ENCODE measurements at regions not wholly inside any gene's neighbourhood (a gene's known extent, or its start where the extent isn't known, plus 50 kb on each side); places are given as distances from the start of the nearest gene placed in this dataset.

- DNase-seq = no peak
These were observed 300.6 kb upstream of the EDIL3 start for GRCh38 chr5:84685121-84685894.

DNA sequence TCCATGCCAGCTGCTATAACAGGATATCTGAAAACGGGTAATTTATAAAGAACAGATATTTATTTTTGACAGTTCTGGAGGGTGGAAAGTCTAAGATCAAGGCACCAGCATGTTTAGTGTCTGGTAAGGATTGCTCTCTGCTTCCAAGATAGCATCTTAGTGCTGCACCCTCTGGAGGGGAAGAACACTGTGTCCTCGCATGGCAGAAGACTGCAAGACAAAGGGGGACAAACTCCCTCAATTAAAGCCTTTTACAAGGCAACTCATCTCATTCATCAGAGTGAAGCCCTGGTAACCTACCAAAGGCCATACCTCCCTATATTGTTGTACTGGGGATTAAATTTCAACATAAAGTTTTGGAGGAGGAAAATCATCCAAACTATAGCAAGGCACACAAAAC is 298.9 kb upstream of the EDIL3 start:
- no peak for DNase-seq

GRCh38 chr5:84682531-84682930 is 297.9 kb upstream of the EDIL3 start:
- no peak for DNase-seq

DNA sequence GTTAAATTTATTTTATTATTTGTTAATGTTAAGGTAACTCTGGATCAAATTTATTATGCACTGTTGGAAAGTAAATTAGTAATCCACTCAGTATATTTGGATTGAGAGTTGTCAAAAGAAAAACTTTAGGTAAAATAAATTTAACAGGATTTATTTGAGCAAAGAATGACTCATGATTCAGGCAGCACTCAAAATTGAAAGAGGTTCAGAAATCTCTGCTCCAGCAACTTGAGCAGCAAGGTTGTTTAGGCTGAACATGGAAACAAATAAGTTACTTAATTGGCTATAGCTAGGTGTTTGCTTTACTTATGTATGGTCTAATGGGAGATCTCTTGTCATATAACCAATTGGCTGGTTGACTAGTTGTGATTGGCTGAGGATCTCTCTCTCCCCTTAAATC is 296.2 kb upstream of the EDIL3 start:
- DNase-seq = no peak

GRCh38 chr5:84673785-84674184 is 289.1 kb upstream of the EDIL3 start:
- no peak for DNase-seq

DNA sequence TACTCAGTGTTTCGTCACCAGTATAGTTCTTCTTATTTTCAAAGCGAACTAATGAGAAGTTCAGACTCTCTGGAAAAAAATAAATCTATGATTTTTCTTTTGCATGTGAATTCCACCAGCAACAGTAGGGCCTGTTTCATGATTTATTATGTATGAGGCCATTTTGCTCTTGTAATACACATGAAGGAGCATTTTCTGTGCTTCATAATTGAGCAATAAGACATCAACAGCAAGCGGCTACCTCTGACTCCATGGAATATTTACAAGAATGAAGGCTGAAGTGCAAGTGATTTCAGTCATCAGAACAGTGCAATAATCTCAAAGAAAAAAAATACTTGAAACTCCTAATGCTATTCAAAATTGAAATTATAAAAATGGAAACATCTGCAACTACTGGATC is 282.9 kb upstream of the EDIL3 start:
- DNase-seq = no peak

GRCh38 chr5:84650429-84650828 is 265.7 kb upstream of the EDIL3 start:
- no peak for DNase-seq

DNA sequence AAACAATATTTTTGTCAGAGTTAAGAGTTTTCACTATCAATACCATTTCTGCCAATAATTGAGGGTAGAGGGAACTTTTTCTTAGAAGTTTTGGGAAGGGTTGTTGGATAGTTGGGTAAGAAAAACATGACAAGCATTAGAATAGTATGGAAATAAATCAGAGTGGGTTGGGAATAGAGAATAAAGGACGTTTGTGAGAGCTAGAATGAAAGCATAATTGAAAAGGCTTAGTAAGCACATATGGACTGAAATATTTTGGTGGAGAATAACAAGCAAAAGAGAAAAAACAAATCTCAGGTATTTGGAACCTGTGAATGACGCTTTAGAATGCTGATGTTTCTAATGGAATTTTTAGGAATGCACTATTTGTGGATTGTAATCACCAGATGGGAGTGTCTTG is 262.9 kb upstream of the EDIL3 start:
- no peak for DNase-seq

DNA sequence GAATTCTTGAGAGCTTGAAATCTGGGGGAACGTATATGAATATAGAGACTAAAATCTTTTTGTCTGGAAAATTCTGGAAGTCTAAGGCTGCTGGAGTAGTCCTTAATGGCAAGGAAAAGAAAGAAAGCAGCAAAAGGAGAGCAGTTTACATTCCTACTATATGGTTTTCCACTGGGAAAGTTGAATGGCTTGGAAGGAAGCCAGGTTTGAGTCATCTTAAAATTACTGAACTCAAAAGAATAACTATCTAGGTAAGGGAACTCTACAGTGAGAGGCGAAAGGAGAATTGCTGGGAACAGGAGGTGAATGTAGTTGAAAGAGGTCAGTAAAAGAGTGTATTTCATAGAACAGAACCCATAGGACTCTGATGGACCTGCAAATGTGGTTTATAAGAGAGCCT is 258.1 kb upstream of the EDIL3 start:
- DNase-seq = peak; percentile 66

- DNase-seq = no peak
These were observed 257.6 kb upstream of the EDIL3 start for GRCh38 chr5:84642324-84642723.

- DNase-seq = no peak
These were observed 253.1 kb upstream of the EDIL3 start for GRCh38 chr5:84637662-84638375.

- DNase-seq = no peak
These were observed 250.8 kb upstream of the EDIL3 start for GRCh38 chr5:84635235-84636055.

DNA sequence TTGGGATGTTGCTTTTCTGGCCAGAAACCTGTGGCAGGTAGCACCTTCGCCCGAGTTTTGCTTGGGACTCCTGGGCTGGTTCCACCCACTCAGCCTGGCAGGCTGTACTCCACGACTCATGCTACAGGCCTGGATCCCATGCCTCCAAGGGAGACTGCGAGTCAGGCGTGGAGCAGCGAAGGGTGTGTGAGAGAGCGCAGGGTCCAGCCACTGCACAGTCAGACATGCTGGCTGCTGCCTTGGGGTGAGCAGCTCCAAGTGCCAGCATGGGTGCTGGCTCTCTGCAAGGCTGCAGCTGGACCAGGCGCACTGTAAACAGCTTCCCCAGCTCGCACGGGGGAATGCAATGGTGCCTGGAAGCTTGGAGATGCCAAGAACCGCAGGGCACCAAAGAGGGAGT is 249.6 kb upstream of the EDIL3 start:
- DNase-seq = peak; percentile 15

- no peak for DNase-seq
These were observed 247.7 kb upstream of the EDIL3 start for GRCh38 chr5:84632418-84632817.

DNA sequence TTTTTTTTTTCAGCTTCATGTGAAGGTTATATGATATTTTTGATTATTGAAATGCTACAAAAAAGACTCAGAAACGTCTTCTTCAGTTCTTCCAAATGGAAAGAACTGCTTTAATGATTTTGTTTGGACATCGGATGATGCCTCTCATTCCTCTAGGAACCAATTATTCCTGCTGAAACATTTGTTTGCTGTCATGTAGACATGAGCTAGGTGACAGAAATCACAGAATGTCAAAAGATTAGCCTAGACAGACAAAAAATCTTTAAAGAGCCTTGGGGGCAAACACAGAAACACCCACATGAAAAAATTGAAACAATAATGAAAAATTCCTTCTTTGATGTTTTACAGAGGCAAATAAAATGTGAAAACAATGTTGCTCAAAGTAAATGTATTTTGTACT is 244.2 kb upstream of the EDIL3 start:
- no peak for DNase-seq

- no peak for DNase-seq
These were observed 238.3 kb upstream of the EDIL3 start for GRCh38 chr5:84623019-84623418.

GRCh38 chr5:84622461-84622860 is 237.8 kb upstream of the EDIL3 start:
- no peak for DNase-seq

DNA sequence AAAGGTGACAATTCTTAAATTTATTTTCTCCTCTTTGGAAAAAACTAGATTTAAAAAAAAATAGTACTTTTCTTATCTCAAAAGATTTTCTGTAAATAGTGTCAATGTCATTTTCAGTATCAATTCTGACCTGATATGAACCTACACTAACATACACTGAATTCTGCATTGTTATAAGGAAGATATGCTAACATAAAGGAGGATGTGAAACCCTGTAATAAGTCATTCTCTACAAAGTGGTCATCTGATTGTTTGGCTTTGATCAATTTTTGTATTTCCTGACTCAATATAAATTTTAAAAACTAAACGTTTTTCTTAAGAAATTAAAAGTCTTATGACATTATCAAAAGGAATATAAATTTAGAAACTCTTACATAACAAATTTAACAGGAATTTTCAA is 233.6 kb upstream of the EDIL3 start:
- DNase-seq = no peak

DNA sequence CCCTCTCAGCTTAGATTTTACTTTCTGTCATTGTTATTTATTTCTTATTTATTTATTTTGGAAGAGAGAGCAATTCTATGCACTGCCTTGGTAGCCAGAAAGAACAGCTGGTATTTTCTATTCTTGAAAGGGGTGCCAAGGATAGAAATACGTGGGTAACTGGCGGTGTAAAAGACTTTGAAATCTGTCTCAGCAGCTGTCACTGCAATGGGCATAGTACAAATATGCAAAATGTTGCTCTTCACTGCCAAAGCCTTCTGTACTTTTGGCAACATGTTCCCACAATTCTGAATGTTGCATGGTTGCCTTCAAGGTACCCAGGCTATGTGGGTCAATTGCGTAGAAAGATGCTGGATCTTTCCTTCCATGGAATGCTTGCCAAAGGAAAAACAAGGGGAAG is 230.2 kb upstream of the EDIL3 start:
- no peak for DNase-seq

- DNase-seq = no peak
These were observed 222.1 kb upstream of the EDIL3 start for GRCh38 chr5:84606784-84607183.

DNA sequence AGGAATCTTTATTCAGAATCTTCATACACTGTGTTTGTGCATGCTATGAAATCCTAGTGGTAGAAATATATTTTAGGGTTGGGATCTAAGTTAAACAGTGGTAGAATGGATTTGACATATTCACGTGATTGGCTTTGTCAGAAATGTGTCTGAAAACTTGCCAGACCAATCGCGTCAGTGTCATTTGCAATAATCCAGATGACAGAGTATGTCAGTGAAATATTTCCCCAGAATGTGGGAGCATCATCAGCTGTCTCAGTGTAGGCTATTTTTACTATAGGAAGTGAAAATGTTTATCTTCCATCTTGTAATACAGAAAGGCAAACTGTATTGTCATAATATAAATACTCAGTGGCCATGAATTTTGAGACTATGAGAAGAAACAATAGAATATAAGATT is 220.6 kb upstream of the EDIL3 start:
- DNase-seq = peak; percentile 8

DNA sequence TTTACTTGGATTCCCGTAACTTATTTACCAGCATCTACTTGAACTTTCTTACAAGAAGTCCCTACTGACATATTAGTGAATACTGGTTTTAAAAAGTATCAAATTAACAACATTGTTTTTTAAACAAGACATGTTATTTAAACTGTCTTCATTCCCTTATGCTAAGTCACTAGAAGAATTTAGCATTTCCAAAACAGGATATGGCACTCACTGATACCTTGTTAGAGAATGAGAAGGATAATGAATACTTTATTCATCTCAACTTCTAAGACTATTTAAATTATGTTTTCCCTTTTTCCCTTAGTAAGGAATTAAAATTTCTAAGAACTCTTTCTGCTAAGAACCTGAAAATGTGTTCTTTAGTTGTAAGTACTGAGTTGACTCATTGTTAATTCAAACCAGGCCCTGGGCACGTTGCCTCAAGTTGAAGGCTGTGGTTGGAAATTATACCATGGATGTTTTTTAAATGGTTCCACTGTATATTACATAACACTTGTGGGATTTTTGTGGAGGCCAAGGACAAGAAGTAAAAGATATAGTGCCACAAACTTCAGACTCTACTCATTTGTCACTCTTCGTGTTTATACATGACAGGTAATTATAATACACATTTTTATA is 219.0 kb upstream of the EDIL3 start:
- peak; percentile 87 for DNase-seq

DNA sequence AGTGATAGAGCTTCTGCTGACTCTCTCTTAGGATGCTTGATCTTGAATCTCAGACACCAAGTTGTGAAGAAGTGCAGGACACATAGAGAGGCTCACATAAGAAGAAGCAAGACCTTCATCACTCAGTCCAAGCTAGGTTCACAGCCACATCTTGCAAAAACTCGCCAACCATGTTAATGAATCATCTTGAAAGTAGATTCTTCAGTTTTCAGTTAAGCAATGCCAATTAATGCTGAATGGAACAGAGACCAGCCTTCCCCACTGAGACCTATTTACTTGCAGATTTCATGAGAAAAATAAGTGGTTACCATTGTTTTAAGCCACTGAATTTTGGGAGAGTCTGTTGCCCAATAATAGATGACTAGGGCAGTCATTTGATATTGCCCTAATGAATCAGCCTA is 217.7 kb upstream of the EDIL3 start:
- no peak for DNase-seq

Measured in fibroblast of skin of back (primary cell).